Heart left ventricle (tissue), 13 donors: ENCODE measurements at regions not wholly inside any gene's neighbourhood (a gene's known extent, or its start where the extent isn't known, plus 50 kb on each side); places are given as distances from the start of the nearest gene placed in this dataset.

Source experiments
- POLR2A ChIP-seq, 2 donors: fragments of 450-650 bp; IDR thresholded peaks; one replicate each; pipeline ENCODE4 v1.6.1; 2017; ENCODE audit warnings: antibody characterized with exemption in 2 of 2, mild to moderate bottlenecking in 2 of 2, moderate library complexity in 2 of 2
- TF ChIP-seq, protein P1 (sequence below), 12 donors: fragments of 200-600 bp; sonication (generic) in 4 of 12; IDR thresholded peaks; one replicate each; pipeline versions ENCODE4 v1.5.0 to v1.8.0; 2018 to 2022; ENCODE audit warnings: antibody characterized with exemption in 12 of 12, mild to moderate bottlenecking in 5 of 12
- donor health status: ischemic (EF 13 %, LVEDD 7.1; RV severe dilation, severe dysfunction).
- donor health status: DM: no; HTN: yes; CAD: no.
- donor health status: DM: no; HTN: no; CAD: no.
- donor health status: ischemic (EF 25% LVEDD 6.9; RV normal size, moderate dysfunction).
- donor health status: ischemic (EF 25% LVEDD 5.7; RV mildly dilated, moderate dysfunction).
- donor health status: ischemic (EF 35%, LVEDD 5.7; RV mildly dilated, moderate dysfunction).
- donor health status: nonischemic (EF 11% LVEDD 7.7; RV severe dilation, severe dysfunction).
- donor health status: DM: yes; HTN: yes; CAD: no.
- donor health status: PGD.
- donor health status: ischemic (EF 29% LVEDD 5.4; RV normal size, mild dysfunction).
- donor health status: nonischemic (EF 23%, LVEDD 6.1; RV moderate dilation, normal function).

- TF ChIP-seq, protein P1, sequence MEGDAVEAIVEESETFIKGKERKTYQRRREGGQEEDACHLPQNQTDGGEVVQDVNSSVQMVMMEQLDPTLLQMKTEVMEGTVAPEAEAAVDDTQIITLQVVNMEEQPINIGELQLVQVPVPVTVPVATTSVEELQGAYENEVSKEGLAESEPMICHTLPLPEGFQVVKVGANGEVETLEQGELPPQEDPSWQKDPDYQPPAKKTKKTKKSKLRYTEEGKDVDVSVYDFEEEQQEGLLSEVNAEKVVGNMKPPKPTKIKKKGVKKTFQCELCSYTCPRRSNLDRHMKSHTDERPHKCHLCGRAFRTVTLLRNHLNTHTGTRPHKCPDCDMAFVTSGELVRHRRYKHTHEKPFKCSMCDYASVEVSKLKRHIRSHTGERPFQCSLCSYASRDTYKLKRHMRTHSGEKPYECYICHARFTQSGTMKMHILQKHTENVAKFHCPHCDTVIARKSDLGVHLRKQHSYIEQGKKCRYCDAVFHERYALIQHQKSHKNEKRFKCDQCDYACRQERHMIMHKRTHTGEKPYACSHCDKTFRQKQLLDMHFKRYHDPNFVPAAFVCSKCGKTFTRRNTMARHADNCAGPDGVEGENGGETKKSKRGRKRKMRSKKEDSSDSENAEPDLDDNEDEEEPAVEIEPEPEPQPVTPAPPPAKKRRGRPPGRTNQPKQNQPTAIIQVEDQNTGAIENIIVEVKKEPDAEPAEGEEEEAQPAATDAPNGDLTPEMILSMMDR (IDR thresholded peaks at IDR 0.05): no peak
- TF ChIP-seq POLR2A (IDR thresholded peaks at IDR 0.05): no peak
Measured at GRCh38 chr15:95416576-95416975, 913.9 kb upstream of the NR2F2 start.
